Epithelial cell of proximal tubule (primary cell): ENCODE measurements at regions not wholly inside any gene's neighbourhood (a gene's known extent, or its start where the extent isn't known, plus 50 kb on each side); places are given as distances from the start of the nearest gene placed in this dataset.
"Not testable (repeated sequence)": the region's sequence is repeated elsewhere in the genome, so short reads cannot be mapped to it uniquely, and the experiment has no call there.

ENCODE experiments used
- DNase-seq: peaks from one replicate; pipeline ENCODE4 v3.0.0-alpha.2; 2011; ENCODE audit warnings: low read depth
- H3K4me3 ChIP-seq: 2 replicates; pipeline ENCODE4 v1.5.1; 2011; ENCODE audit warnings: low read depth, mild to moderate bottlenecking, low read length
- CTCF ChIP-seq: conservative IDR thresholded peaks from 2 replicates; pipeline ENCODE4 v1.5.1; 2012; ENCODE audit warnings: low read depth, mild to moderate bottlenecking, low read length

DNA sequence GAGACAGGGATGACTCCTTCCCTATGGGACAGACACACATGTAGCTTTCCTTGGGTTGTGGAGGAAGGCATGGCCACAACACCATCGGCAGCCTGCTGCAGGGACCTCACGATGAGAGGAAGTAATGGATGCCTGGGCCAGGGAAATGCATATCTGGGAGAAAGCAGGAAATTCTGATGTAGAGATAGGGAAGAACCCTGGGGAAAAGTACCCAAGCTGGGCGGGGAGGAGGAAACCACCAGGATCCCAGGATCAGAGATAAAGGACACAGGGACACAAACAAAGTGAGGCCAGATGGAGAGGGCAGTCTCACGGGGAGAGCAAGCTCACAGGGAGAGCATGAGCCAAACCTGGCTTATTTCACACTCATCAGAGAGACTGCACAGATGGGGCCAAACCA, 294.7 kb upstream of the TEKT4 start:
- not testable (repeated sequence) for H3K4me3 ChIP-seq, DNase-seq

- peak; percentile 90 for DNase-seq
- not testable (repeated sequence) for H3K4me3 ChIP-seq
These were observed 294.1 kb upstream of the TEKT4 start for GRCh38 chr2:94577160-94577559.

GRCh38 chr2:94579221-94579620, 292.0 kb upstream of the TEKT4 start:
- DNase-seq, H3K4me3 ChIP-seq: not testable (repeated sequence)

GRCh38 chr2:94583081-94583723, 288.0 kb upstream of the TEKT4 start:
- peak; percentile 52 for DNase-seq
- H3K4me3 ChIP-seq: not testable (repeated sequence)

DNA sequence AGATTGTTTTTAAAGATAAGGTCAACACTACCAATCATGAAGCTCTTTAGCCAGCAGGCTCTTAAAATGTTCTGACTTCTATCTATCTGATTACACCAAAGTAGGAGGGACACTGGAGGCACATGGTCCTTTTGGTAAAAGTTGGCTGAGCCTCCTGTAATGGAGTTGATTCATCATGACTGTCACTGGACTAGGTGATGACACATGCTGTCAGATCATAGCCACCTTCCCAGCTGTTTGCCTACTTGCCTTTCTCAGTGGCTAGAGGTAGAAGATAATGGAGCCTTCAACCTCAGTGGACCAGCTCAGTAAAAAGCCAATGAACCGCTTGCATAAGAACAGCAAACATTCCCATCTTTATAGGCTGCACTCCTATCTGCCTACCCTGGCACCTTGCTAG, 286.7 kb upstream of the TEKT4 start:
- not testable (repeated sequence) for DNase-seq, H3K4me3 ChIP-seq

- not testable (repeated sequence) for DNase-seq, H3K4me3 ChIP-seq
- peak; percentile 62 for TF ChIP-seq CTCF
These were observed 284.9 kb upstream of the TEKT4 start for GRCh38 chr2:94586032-94586982.

- DNase-seq, H3K4me3 ChIP-seq: not testable (repeated sequence)
These were observed 284.2 kb upstream of the TEKT4 start for GRCh38 chr2:94587042-94587441.

DNA sequence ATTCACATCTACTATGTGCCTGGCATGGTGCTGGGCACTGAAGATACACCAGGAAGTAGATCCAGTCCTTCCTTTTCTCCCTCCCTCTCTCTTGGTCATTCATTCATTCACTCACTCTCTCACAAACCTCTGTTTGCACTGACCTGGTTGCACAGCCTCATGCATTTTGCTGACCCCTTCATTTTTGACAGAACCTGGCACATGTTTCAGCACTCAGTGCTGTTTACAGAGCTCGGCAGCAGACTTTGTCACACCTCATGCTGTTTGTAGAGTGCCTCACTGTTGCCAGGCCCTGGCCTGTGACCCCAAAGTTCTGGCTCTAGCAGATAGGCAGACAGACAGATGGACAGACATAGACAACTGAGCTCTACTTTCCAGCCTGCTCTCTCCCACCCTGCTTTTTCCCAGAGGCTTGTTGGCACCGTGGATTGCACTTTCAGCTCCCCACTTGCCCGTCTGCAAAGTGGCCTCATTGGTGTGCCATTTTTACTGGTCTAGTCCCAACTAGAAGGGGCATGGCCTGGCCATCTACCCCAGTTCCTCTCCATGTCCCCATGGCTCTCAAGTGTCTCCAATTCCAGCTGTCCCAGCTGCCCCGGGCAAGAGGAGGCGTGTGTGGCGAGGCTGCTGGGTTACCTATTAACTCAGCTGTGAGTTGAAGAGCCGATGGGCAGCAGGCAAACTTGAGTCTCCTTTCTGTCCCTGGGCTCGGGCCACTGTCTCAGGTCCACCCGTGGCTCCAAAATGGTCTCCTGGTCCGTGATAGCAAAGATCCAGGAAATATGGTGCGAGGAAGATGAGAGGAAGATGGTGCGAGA, 277.0 kb upstream of the TEKT4 start:
- not testable (repeated sequence) for DNase-seq, H3K4me3 ChIP-seq

DNA sequence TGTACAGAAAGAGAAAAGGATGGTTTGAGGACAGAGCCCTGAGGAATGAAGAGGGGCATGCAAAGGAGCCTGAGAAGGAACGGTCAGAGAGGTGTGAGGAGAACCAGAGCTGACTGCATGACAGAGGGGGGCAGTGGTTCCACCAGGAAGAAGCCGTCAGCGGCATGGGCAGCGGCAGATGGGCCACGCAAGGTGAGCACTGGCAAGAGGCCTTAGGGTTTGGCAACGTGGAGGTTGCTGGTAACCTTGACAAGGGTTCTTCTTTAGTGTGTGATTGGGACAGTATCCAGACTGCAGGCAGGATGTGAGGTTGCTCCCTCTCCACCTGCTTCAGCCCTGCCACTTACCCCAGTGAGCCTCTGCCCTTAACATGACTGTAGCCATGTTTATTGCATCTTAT, 275.3 kb upstream of the TEKT4 start:
- not testable (repeated sequence) for DNase-seq

GRCh38 chr2:94598075-94598713, 273.0 kb upstream of the TEKT4 start:
- not testable (repeated sequence) for DNase-seq, H3K4me3 ChIP-seq

More for the DNA sequence above, 275.3 kb upstream of the TEKT4 start:
- H3K4me3 ChIP-seq: not testable (repeated sequence)

GRCh38 chr2:94600929-94601328, 270.3 kb upstream of the TEKT4 start:
- H3K4me3 ChIP-seq, DNase-seq: not testable (repeated sequence)

DNA sequence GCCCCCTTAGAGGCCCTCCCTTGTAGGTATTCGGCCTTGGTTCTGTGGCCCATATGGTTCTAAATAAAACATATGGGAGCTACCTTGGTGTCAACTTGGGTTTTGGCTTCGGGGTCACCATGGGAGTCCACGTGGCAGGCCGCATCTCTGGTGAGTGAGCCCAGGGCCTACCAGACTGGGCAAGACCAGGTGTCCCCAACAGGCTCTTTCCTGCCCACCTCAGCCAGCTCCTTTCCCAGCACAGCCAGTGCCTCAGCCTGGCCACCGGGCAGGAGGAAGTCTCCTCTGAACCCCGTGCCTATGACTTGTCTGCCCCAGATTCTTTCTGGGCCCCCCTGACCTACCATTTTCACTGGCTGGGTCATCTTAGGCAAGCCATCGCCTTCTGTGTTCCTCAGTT, 268.8 kb upstream of the TEKT4 start:
- no peak overlapping the region for H3K4me3 ChIP-seq
- TF ChIP-seq CTCF: no peak
- DNase-seq: no peak
